KMS-11 (cell line): ENCODE measurements at regions not wholly inside any gene's neighbourhood (a gene's known extent, or its start where the extent isn't known, plus 50 kb on each side); places are given as distances from the start of the nearest gene placed in this dataset.
"Not testable (repeated sequence)": the region's sequence is repeated elsewhere in the genome, so short reads cannot be mapped to it uniquely, and the experiment has no call there.

Experiments used
- H2AFZ ChIP-seq: fragments of 200-600 bp; sonication (generic); 2 replicates; pipeline ENCODE4 v1.6.1; 2016; ENCODE audit warnings: antibody characterized with exemption, mixed run types, low read depth
- H3K27ac ChIP-seq: fragments of 200-600 bp; sonication (generic); 2 replicates; pipeline ENCODE4 v1.6.1; 2016; ENCODE audit warnings: mild to moderate bottlenecking, mixed run types
- H3K27me3 ChIP-seq: fragments of 200-600 bp; sonication (generic); 2 replicates; pipeline ENCODE4 v1.6.1; 2017; ENCODE audit warnings: mild to moderate bottlenecking, low read depth, mixed run types, moderate library complexity; ENCODE audit not compliant: insufficient read depth
- H3K36me3 ChIP-seq: fragments of 200-600 bp; sonication (generic); 2 replicates; pipeline ENCODE4 v1.6.1; 2017; ENCODE audit warnings: mild to moderate bottlenecking, mixed run types; ENCODE audit not compliant: insufficient read depth
- H3K4me1 ChIP-seq: fragments of 200-600 bp; sonication (generic); 2 replicates; pipeline ENCODE4 v1.6.1; 2016; ENCODE audit warnings: mild to moderate bottlenecking, low read depth, mixed run types; ENCODE audit not compliant: poor library complexity, severe bottlenecking
- H3K4me2 ChIP-seq: fragments of 200-600 bp; sonication (generic); 2 replicates; pipeline ENCODE4 v1.7.0; 2016; ENCODE audit warnings: mild to moderate bottlenecking, mixed run types
- H3K4me3 ChIP-seq: fragments of 200-600 bp; sonication (generic); IDR thresholded peaks from 2 replicates; pipeline ENCODE4 v1.6.1; 2017; ENCODE audit warnings: low read depth, low read length, mixed read lengths; ENCODE audit not compliant: insufficient read depth
- H3K79me2 ChIP-seq: fragments of 200-600 bp; sonication (generic); 2 replicates; pipeline ENCODE4 v1.6.1; 2016; ENCODE audit warnings: low read depth, mixed run types; ENCODE audit not compliant: insufficient read depth
- H3K9ac ChIP-seq: fragments of 200-600 bp; sonication (generic); 2 replicates; pipeline ENCODE4 v1.6.1; 2016; ENCODE audit warnings: mild to moderate bottlenecking, mixed run types
- H4K20me1 ChIP-seq: fragments of 200-600 bp; sonication (generic); 2 replicates; pipeline ENCODE4 v1.6.1; 2016; ENCODE audit warnings: mild to moderate bottlenecking, mixed run types; ENCODE audit not compliant: insufficient read depth
- CTCF ChIP-seq: fragments of 200-600 bp; sonication (generic); conservative IDR thresholded peaks from 2 replicates; pipeline ENCODE4 v1.6.1; 2017; ENCODE audit warnings: low read depth, mild to moderate bottlenecking, antibody characterized with exemption, low read length, moderate library complexity, mixed read lengths

- Histone ChIP-seq H3K4me1 (peaks cover 24% of the 10 kb centered on the region), H3K27ac (no peak overlapping the region), H3K79me2 (no peaks in the 10 kb centered on the region), H3K27me3 (no peaks in the 10 kb centered on the region), H4K20me1 (no peaks in the 10 kb centered on the region), H3K36me3 (no peaks in the 10 kb centered on the region), H3K9ac (no peak overlapping the region), H2AFZ (no peak overlapping the region), H3K4me2 (no peak overlapping the region), H3K4me3 (no peak overlapping the region)
- TF ChIP-seq CTCF = no peak
Measured at GRCh38 chr1:200288226-200288625, 121.6 kb downstream of the ZNF281 start.

- not testable (repeated sequence) for H3K4me2 ChIP-seq, H3K27ac ChIP-seq, H3K4me3 ChIP-seq, H3K4me1 ChIP-seq, H3K9ac ChIP-seq, H3K79me2 ChIP-seq, H3K27me3 ChIP-seq, H3K36me3 ChIP-seq, H4K20me1 ChIP-seq, H2AFZ ChIP-seq
Measured at GRCh38 chr1:200284236-200284635, 125.6 kb downstream of the ZNF281 start.

GRCh38 chr1:200282497-200283122, 127.2 kb downstream of the ZNF281 start:
- Histone ChIP-seq H3K27me3 (no peaks in the 10 kb centered on the region), H2AFZ (no peak overlapping the region), H3K36me3 (no peaks in the 10 kb centered on the region), H3K4me2 (no peak overlapping the region), H3K27ac (no peak overlapping the region), H3K4me3 (no peak overlapping the region), H3K9ac (no peak overlapping the region), H3K4me1 (no peaks in the 10 kb centered on the region), H3K79me2 (no peaks in the 10 kb centered on the region), H4K20me1 (no peaks in the 10 kb centered on the region)
- TF ChIP-seq CTCF = no peak

- Histone ChIP-seq H4K20me1 (no peaks in the 10 kb centered on the region), H3K27me3 (no peaks in the 10 kb centered on the region), H3K79me2 (no peaks in the 10 kb centered on the region)
Measured at GRCh38 chr1:200281201-200281835, 128.5 kb downstream of the ZNF281 start.

More at GRCh38 chr1:200281201-200281835, 128.5 kb downstream of the ZNF281 start:
- H3K36me3 ChIP-seq = no peaks in the 10 kb centered on the region
- H3K4me2 ChIP-seq = no peak overlapping the region
- H3K4me3 ChIP-seq = no peak overlapping the region
- H3K9ac ChIP-seq = no peak overlapping the region
- H3K27ac ChIP-seq = no peak overlapping the region
- no peaks in the 10 kb centered on the region for H3K4me1 ChIP-seq
- no peak overlapping the region for H2AFZ ChIP-seq
- no peak for TF ChIP-seq CTCF
